ENCODE measurements at regions not wholly inside any gene's neighbourhood (a gene's known extent, or its start where the extent isn't known, plus 50 kb on each side); places are given as distances from the start of the nearest gene placed in this dataset.
A peak's percentile ranks its signal among the peaks of the same experiment; 100 is the strongest.

- Histone ChIP-seq H3K79me2 (ENCODE audit: insufficient read depth, low read length) (no peaks in the 10 kb centered on the region), H3K27ac (ENCODE audit: low read depth, low read length) (no peak overlapping the region), H4K20me1 (ENCODE audit: insufficient read depth, low read length) (no peaks in the 10 kb centered on the region), H3K4me1 (ENCODE audit: insufficient read depth, low read length) (no peaks in the 10 kb centered on the region), H2AFZ (ENCODE audit: low read length) (no peak overlapping the region), H3K36me3 (ENCODE audit: insufficient read depth, low read length) (no peaks in the 10 kb centered on the region), H3K4me2 (ENCODE audit: insufficient read depth, low read length) (no peak overlapping the region), H3K4me3 (ENCODE audit: insufficient read depth, low read length) (no peak overlapping the region), H3K27me3 (ENCODE audit: insufficient read depth, low read length) (no peaks in the 10 kb centered on the region), H3K9me3 (ENCODE audit: low read depth, low read length) (no peaks in the 10 kb centered on the region)
- TF ChIP-seq CTCF (IDR thresholded peaks at IDR 0.05; ENCODE audit: extremely low read depth, low read depth, low read length), result no peak
- DNase-seq (ENCODE audit: insufficient read length, low spot score, missing footprints), result no peak
Observed at GRCh38 chr7:13496976-13497375, 492.5 kb downstream of the ETV1 start.

GRCh38 chr7:13508586-13508985 is 480.9 kb downstream of the ETV1 start:
- H3K36me3 ChIP-seq (ENCODE audit: insufficient read depth, low read length), result no peaks in the 10 kb centered on the region
- no peak overlapping the region for H3K4me3 ChIP-seq (ENCODE audit: insufficient read depth, low read length)
- DNase-seq (ENCODE audit: insufficient read length, low spot score, missing footprints), result no peak
- no peak overlapping the region for H2AFZ ChIP-seq (ENCODE audit: low read length)
- TF ChIP-seq CTCF (IDR thresholded peaks at IDR 0.05; ENCODE audit: extremely low read depth, low read depth, low read length), result no peak
- no peaks in the 10 kb centered on the region for H3K79me2 ChIP-seq (ENCODE audit: insufficient read depth, low read length)
- no peaks in the 10 kb centered on the region for H3K4me1 ChIP-seq (ENCODE audit: insufficient read depth, low read length)
- no peaks in the 10 kb centered on the region for H3K9me3 ChIP-seq (ENCODE audit: low read depth, low read length)
- H3K27ac ChIP-seq (ENCODE audit: low read depth, low read length), result no peak overlapping the region
- H4K20me1 ChIP-seq (ENCODE audit: insufficient read depth, low read length), result no peaks in the 10 kb centered on the region
- H3K27me3 ChIP-seq (ENCODE audit: insufficient read depth, low read length), result no peaks in the 10 kb centered on the region
- H3K4me2 ChIP-seq (ENCODE audit: insufficient read depth, low read length), result no peak overlapping the region

GRCh38 chr7:13518738-13519137 is 470.7 kb downstream of the ETV1 start:
- Histone ChIP-seq H3K9me3 (ENCODE audit: low read depth, low read length) (no peaks in the 10 kb centered on the region), H4K20me1 (ENCODE audit: insufficient read depth, low read length) (no peaks in the 10 kb centered on the region), H3K27ac (ENCODE audit: low read depth, low read length) (no peak overlapping the region), H3K27me3 (ENCODE audit: insufficient read depth, low read length) (no peaks in the 10 kb centered on the region), H3K4me2 (ENCODE audit: insufficient read depth, low read length) (no peak overlapping the region), H3K79me2 (ENCODE audit: insufficient read depth, low read length) (no peaks in the 10 kb centered on the region), H3K4me1 (ENCODE audit: insufficient read depth, low read length) (peaks cover 3% of the 10 kb centered on the region), H3K4me3 (ENCODE audit: insufficient read depth, low read length) (no peak overlapping the region), H2AFZ (ENCODE audit: low read length) (no peak overlapping the region), H3K36me3 (ENCODE audit: insufficient read depth, low read length) (no peaks in the 10 kb centered on the region)
- DNase-seq (ENCODE audit: insufficient read length, low spot score, missing footprints), result no peak
- no peak for TF ChIP-seq CTCF (IDR thresholded peaks at IDR 0.05; ENCODE audit: extremely low read depth, low read depth, low read length)

DNA sequence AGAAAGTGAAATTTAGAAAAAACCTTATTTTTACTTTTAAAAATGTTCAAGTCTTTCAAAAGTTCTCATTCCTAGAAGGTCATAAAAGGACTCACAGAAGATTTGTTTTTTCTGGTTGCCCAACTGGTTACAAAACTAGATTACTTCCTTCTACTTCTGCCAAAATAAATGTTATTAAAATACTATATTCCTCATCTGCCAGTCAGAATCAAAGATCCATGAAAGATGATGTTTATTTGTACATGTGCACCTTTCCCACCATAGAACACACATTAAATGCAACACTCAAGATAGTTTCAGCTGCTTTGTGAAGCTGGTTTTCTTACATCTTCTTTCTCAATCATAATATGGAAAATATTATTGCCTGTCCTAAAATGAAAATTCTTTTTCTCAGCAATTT is 465.4 kb downstream of the ETV1 start:
- no peak for DNase-seq (ENCODE audit: insufficient read length, low spot score, missing footprints)
- Histone ChIP-seq H3K27ac (ENCODE audit: low read depth, low read length) (no peak overlapping the region), H3K4me1 (ENCODE audit: insufficient read depth, low read length) (peaks cover 11% of the 10 kb centered on the region), H3K27me3 (ENCODE audit: insufficient read depth, low read length) (no peaks in the 10 kb centered on the region), H3K4me2 (ENCODE audit: insufficient read depth, low read length) (peak overlapping the region; percentile 66), H3K36me3 (ENCODE audit: insufficient read depth, low read length) (no peaks in the 10 kb centered on the region), H3K9me3 (ENCODE audit: low read depth, low read length) (no peaks in the 10 kb centered on the region), H2AFZ (ENCODE audit: low read length) (no peak overlapping the region), H4K20me1 (ENCODE audit: insufficient read depth, low read length) (no peaks in the 10 kb centered on the region), H3K4me3 (ENCODE audit: insufficient read depth, low read length) (peak overlapping the region; percentile 48), H3K79me2 (ENCODE audit: insufficient read depth, low read length) (no peaks in the 10 kb centered on the region)
- TF ChIP-seq CTCF (IDR thresholded peaks at IDR 0.05; ENCODE audit: extremely low read depth, low read depth, low read length), result no peak
